ENCODE measurements at regions not wholly inside any gene's neighbourhood (a gene's known extent, or its start where the extent isn't known, plus 50 kb on each side); places are given as distances from the start of the nearest gene placed in this dataset.

DNA sequence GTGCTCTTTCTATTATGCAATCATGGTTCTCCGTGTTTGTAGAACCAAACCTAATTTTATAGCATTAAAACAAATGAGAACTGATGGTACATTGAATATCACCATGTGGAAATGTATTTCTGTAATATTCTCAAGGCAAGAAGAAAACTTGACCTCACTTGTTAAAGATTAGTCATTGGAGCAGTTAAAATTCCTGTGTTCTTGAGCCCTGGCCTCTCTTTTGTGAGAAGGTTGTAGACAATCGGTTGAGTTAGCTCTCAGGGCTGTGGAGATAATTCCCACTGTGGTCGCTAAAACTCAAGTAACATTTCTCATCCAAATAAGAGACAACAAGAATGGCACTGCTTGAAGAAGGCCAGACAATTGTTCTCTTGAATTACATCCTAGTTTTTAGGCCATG is 216.0 kb upstream of the KLF4 start:
- H3K14ac ChIP-seq (ENCODE audit: low read length), result no peak overlapping the region
- H3K27ac ChIP-seq (ENCODE audit: low read depth, low read length), result no peak overlapping the region
- no CpG with 5 or more reads among the region's 3 CpGs for WGBS (ENCODE audit: extremely low coverage, insufficient coverage, insufficient read length)
- no peak overlapping the region for H2AK5ac ChIP-seq (ENCODE audit: low read length)
- no peak overlapping the region for H2BK12ac ChIP-seq (ENCODE audit: low read length)
- H3K9ac ChIP-seq (ENCODE audit: low read length), result no peak overlapping the region
- H3K36me3 ChIP-seq (ENCODE audit: control insufficient read depth in 1 of 2, insufficient read depth in 2 of 2, low read length in 2 of 2), result no peaks in the 10 kb centered on the region
- no peak overlapping the region for H3K4me2 ChIP-seq (ENCODE audit: low read length)
- H3K18ac ChIP-seq (ENCODE audit: low read length), result no peak overlapping the region
- no peak overlapping the region for H4K12ac ChIP-seq (ENCODE audit: low read depth, low read length)
- H3K4me1 ChIP-seq (ENCODE audit: control insufficient read depth in 1 of 2, insufficient read depth in 2 of 2, low read length in 2 of 2), result no peaks in the 10 kb centered on the region
- H4K8ac ChIP-seq (ENCODE audit: low read depth, low read length), result no peak overlapping the region
- H2AFZ ChIP-seq (ENCODE audit: insufficient read depth, low read length, poor library complexity), result no peak overlapping the region
- no peak overlapping the region for H3K23ac ChIP-seq (ENCODE audit: low read length)
- no peak overlapping the region for H3K4ac ChIP-seq (ENCODE audit: low read depth, low read length)
- H3K79me2 ChIP-seq (ENCODE audit: control insufficient read depth, insufficient read depth, low read length, poor library complexity), result no peaks in the 10 kb centered on the region
- H3K79me1 ChIP-seq (ENCODE audit: low read length), result no peaks in the 10 kb centered on the region
- H2BK5ac ChIP-seq (ENCODE audit: low read depth, low read length, poor library complexity), result no peak overlapping the region
- no peaks in the 10 kb centered on the region for H3K27me3 ChIP-seq (ENCODE audit: insufficient read depth, low read length)
- H3K9me3 ChIP-seq (ENCODE audit: insufficient read depth, low read depth, low read length), result no peaks in the 10 kb centered on the region
- no peak overlapping the region for H4K91ac ChIP-seq (ENCODE audit: low read depth, low read length)
- DNase-seq, result no peak
- no peak overlapping the region for H3K4me3 ChIP-seq (ENCODE audit: low read depth, low read length)
- no peak overlapping the region for H2BK120ac ChIP-seq (ENCODE audit: insufficient read depth, low read length, poor library complexity)

DNA sequence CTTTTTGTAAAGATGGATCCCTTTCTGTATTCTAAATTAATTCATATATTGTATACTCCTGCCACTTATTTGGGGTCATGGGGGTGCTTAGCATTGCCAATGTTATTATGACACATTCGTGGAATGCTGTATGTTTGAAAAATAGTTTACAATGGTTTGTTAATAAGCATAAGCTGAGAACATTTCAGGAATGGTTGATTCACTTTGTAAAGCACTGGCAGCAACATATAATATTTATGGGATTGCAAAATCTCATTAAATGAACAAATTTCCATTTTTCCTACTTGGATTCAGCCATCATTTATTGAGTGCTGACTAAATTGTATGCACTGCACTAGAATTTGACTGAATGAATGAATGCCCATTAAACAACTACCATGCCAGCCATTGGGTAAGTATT is 215.2 kb upstream of the KLF4 start:
- Histone ChIP-seq H2BK120ac (ENCODE audit: insufficient read depth, low read length, poor library complexity) (no peak overlapping the region), H2BK12ac (ENCODE audit: low read length) (no peak overlapping the region), H3K14ac (ENCODE audit: low read length) (no peak overlapping the region), H4K8ac (ENCODE audit: low read depth, low read length) (no peak overlapping the region), H3K79me1 (ENCODE audit: low read length) (no peaks in the 10 kb centered on the region), H3K27ac (ENCODE audit: low read depth, low read length) (no peak overlapping the region), H3K18ac (ENCODE audit: low read length) (no peak overlapping the region), H3K4me2 (ENCODE audit: low read length) (no peak overlapping the region), H3K79me2 (ENCODE audit: control insufficient read depth, insufficient read depth, low read length, poor library complexity) (no peaks in the 10 kb centered on the region), H4K91ac (ENCODE audit: low read depth, low read length) (no peak overlapping the region), H3K9me3 (ENCODE audit: insufficient read depth, low read depth, low read length) (no peaks in the 10 kb centered on the region), H3K27me3 (ENCODE audit: insufficient read depth, low read length) (no peaks in the 10 kb centered on the region), H2AFZ (ENCODE audit: insufficient read depth, low read length, poor library complexity) (no peak overlapping the region), H3K4ac (ENCODE audit: low read depth, low read length) (no peak overlapping the region), H4K12ac (ENCODE audit: low read depth, low read length) (no peak overlapping the region), H3K4me3 (ENCODE audit: low read depth, low read length) (no peak overlapping the region), H3K36me3 (ENCODE audit: control insufficient read depth in 1 of 2, insufficient read depth in 2 of 2, low read length in 2 of 2) (no peaks in the 10 kb centered on the region), H2BK5ac (ENCODE audit: low read depth, low read length, poor library complexity) (no peak overlapping the region), H2AK5ac (ENCODE audit: low read length) (no peak overlapping the region), H3K4me1 (ENCODE audit: control insufficient read depth in 1 of 2, insufficient read depth in 2 of 2, low read length in 2 of 2) (no peaks in the 10 kb centered on the region), H3K23ac (ENCODE audit: low read length) (no peak overlapping the region), H3K9ac (ENCODE audit: low read length) (no peak overlapping the region)
- DNase-seq, result no peak
- no CpG with 5 or more reads among the region's 1 CpG for WGBS (ENCODE audit: extremely low coverage, insufficient coverage, insufficient read length)

DNA sequence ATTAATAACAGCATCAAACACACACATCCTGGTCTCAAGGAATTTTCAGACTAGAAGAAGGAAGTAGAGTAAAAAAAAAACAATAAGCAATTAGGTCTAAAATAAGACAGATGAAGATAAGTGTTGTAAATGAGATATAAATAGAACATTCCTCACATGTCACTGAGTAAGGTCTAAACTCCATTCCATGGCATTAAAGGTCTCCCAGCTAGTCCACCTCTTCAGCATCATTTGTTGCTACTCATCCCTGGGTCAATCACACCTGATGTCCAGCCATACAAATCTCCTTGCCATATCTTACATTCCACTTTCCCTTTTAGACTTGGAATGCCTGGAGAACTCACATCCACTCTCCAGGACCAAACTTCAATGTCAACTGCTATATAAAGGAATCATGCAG is 214.1 kb upstream of the KLF4 start:
- Histone ChIP-seq H2BK5ac (ENCODE audit: low read depth, low read length, poor library complexity) (no peak overlapping the region), H4K8ac (ENCODE audit: low read depth, low read length) (no peak overlapping the region), H3K9me3 (ENCODE audit: insufficient read depth, low read depth, low read length) (no peaks in the 10 kb centered on the region), H3K79me1 (ENCODE audit: low read length) (no peaks in the 10 kb centered on the region), H3K4me1 (ENCODE audit: control insufficient read depth in 1 of 2, insufficient read depth in 2 of 2, low read length in 2 of 2) (no peaks in the 10 kb centered on the region), H2BK12ac (ENCODE audit: low read length) (no peak overlapping the region), H3K18ac (ENCODE audit: low read length) (no peak overlapping the region), H3K36me3 (ENCODE audit: control insufficient read depth in 1 of 2, insufficient read depth in 2 of 2, low read length in 2 of 2) (no peaks in the 10 kb centered on the region), H2AFZ (ENCODE audit: insufficient read depth, low read length, poor library complexity) (no peak overlapping the region), H3K23ac (ENCODE audit: low read length) (no peak overlapping the region), H3K9ac (ENCODE audit: low read length) (no peak overlapping the region), H4K91ac (ENCODE audit: low read depth, low read length) (no peak overlapping the region), H3K14ac (ENCODE audit: low read length) (no peak overlapping the region), H3K4ac (ENCODE audit: low read depth, low read length) (no peak overlapping the region), H3K4me2 (ENCODE audit: low read length) (no peak overlapping the region), H2AK5ac (ENCODE audit: low read length) (no peak overlapping the region), H3K79me2 (ENCODE audit: control insufficient read depth, insufficient read depth, low read length, poor library complexity) (no peaks in the 10 kb centered on the region), H4K12ac (ENCODE audit: low read depth, low read length) (no peak overlapping the region), H3K27me3 (ENCODE audit: insufficient read depth, low read length) (no peaks in the 10 kb centered on the region), H2BK120ac (ENCODE audit: insufficient read depth, low read length, poor library complexity) (no peak overlapping the region), H3K27ac (ENCODE audit: low read depth, low read length) (no peak overlapping the region), H3K4me3 (ENCODE audit: low read depth, low read length) (no peak overlapping the region)
- DNase-seq, result no peak

DNA sequence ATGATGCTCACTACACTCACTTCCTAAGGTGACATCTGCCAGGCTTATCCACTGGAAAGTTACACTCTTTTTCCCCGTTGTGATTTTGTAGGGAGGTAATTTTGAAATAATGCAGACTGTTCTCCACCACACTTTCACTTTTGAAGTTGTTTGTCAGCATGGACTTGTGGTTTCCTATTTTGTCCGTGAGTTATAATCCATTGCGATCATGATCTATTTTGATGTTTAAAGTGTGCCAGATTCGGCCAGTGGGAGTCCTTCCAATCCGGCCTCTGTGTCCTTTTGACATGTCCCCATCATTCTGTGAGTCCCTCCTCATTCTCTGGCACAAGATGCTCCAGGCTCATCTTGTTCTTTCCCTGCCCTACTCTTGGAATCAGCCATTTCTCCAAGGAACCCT is 211.3 kb upstream of the KLF4 start:
- Histone ChIP-seq H4K8ac (ENCODE audit: low read depth, low read length) (no peak overlapping the region), H2AFZ (ENCODE audit: insufficient read depth, low read length, poor library complexity) (no peak overlapping the region), H2BK12ac (ENCODE audit: low read length) (no peak overlapping the region), H4K91ac (ENCODE audit: low read depth, low read length) (no peak overlapping the region), H3K27me3 (ENCODE audit: insufficient read depth, low read length) (no peaks in the 10 kb centered on the region), H3K18ac (ENCODE audit: low read length) (no peak overlapping the region), H3K79me2 (ENCODE audit: control insufficient read depth, insufficient read depth, low read length, poor library complexity) (no peaks in the 10 kb centered on the region), H3K9me3 (ENCODE audit: insufficient read depth, low read depth, low read length) (no peaks in the 10 kb centered on the region), H3K4me2 (ENCODE audit: low read length) (no peak overlapping the region), H2BK5ac (ENCODE audit: low read depth, low read length, poor library complexity) (no peak overlapping the region), H3K36me3 (ENCODE audit: control insufficient read depth in 1 of 2, insufficient read depth in 2 of 2, low read length in 2 of 2) (no peaks in the 10 kb centered on the region), H3K27ac (ENCODE audit: low read depth, low read length) (no peak overlapping the region), H4K12ac (ENCODE audit: low read depth, low read length) (no peak overlapping the region), H3K23ac (ENCODE audit: low read length) (no peak overlapping the region), H2BK120ac (ENCODE audit: insufficient read depth, low read length, poor library complexity) (no peak overlapping the region), H3K14ac (ENCODE audit: low read length) (no peak overlapping the region), H3K9ac (ENCODE audit: low read length) (peak overlapping the region; percentile 30), H2AK5ac (ENCODE audit: low read length) (no peak overlapping the region), H3K79me1 (ENCODE audit: low read length) (no peaks in the 10 kb centered on the region), H3K4ac (ENCODE audit: low read depth, low read length) (no peak overlapping the region), H3K4me1 (ENCODE audit: control insufficient read depth in 1 of 2, insufficient read depth in 2 of 2, low read length in 2 of 2) (no peaks in the 10 kb centered on the region), H3K4me3 (ENCODE audit: low read depth, low read length) (no peak overlapping the region)
- no CpG with 5 or more reads among the region's 5 CpGs for WGBS (ENCODE audit: extremely low coverage, insufficient coverage, insufficient read length)
- DNase-seq, result no peak

DNA sequence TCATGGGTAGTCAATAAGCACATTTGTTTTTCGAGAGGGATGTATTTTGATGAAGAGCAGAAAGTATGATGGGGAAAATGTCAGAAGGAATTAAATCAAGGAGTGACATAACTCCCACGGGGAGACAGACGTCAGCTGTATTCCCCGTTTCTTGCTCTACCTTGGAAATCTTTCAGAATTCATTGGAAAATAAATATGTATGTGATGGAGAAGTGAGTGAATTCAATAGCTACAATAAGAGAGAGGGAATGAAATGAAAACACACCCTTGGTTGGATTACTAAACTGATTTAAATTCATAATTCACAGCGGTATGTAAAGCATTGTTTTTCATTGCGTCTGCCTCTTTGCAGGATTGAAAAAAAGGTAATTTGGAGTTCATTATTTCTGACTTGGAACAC is 209.7 kb upstream of the KLF4 start:
- Histone ChIP-seq H3K14ac (ENCODE audit: low read length) (no peak overlapping the region), H3K9me3 (ENCODE audit: insufficient read depth, low read depth, low read length) (no peaks in the 10 kb centered on the region), H2BK5ac (ENCODE audit: low read depth, low read length, poor library complexity) (no peak overlapping the region), H2AK5ac (ENCODE audit: low read length) (no peak overlapping the region), H4K8ac (ENCODE audit: low read depth, low read length) (no peak overlapping the region), H3K4ac (ENCODE audit: low read depth, low read length) (no peak overlapping the region), H3K4me2 (ENCODE audit: low read length) (no peak overlapping the region), H3K9ac (ENCODE audit: low read length) (no peak overlapping the region), H3K79me1 (ENCODE audit: low read length) (no peaks in the 10 kb centered on the region), H2BK120ac (ENCODE audit: insufficient read depth, low read length, poor library complexity) (no peak overlapping the region), H4K91ac (ENCODE audit: low read depth, low read length) (no peak overlapping the region), H3K27ac (ENCODE audit: low read depth, low read length) (no peak overlapping the region), H3K27me3 (ENCODE audit: insufficient read depth, low read length) (no peaks in the 10 kb centered on the region), H2AFZ (ENCODE audit: insufficient read depth, low read length, poor library complexity) (no peak overlapping the region), H3K4me1 (ENCODE audit: control insufficient read depth in 1 of 2, insufficient read depth in 2 of 2, low read length in 2 of 2) (no peaks in the 10 kb centered on the region), H3K23ac (ENCODE audit: low read length) (no peak overlapping the region), H4K12ac (ENCODE audit: low read depth, low read length) (no peak overlapping the region), H3K18ac (ENCODE audit: low read length) (no peak overlapping the region), H3K36me3 (ENCODE audit: control insufficient read depth in 1 of 2, insufficient read depth in 2 of 2, low read length in 2 of 2) (no peaks in the 10 kb centered on the region), H3K4me3 (ENCODE audit: low read depth, low read length) (no peak overlapping the region), H2BK12ac (ENCODE audit: low read length) (no peak overlapping the region), H3K79me2 (ENCODE audit: control insufficient read depth, insufficient read depth, low read length, poor library complexity) (no peaks in the 10 kb centered on the region)
- no peak for DNase-seq
- WGBS (ENCODE audit: extremely low coverage, insufficient coverage, insufficient read length), result no CpG with 5 or more reads among the region's 6 CpGs
